ENCODE measurements at regions not wholly inside any gene's neighbourhood (a gene's known extent, or its start where the extent isn't known, plus 50 kb on each side); places are given as distances from the start of the nearest gene placed in this dataset.

- no peak for TF ChIP-seq CTCF (IDR thresholded peaks at IDR 0.05)
- no peak for TF ChIP-seq POLR2A (IDR thresholded peaks at IDR 0.05)
- TF ChIP-seq POLR2AphosphoS5 (IDR thresholded peaks at IDR 0.05) = no peak
Measured at GRCh38 chr4:104575278-104575677, 80.6 kb upstream of the CXXC4 start.
